HG02885 (cell line): ENCODE measurements at regions not wholly inside any gene's neighbourhood (a gene's known extent, or its start where the extent isn't known, plus 50 kb on each side); places are given as distances from the start of the nearest gene placed in this dataset.

ENCODE experiments used
- ATAC-seq: cut with Tn5 transposase; IDR thresholded peaks from one replicate; pipeline ENCODE4 v1.9.1; 2021; ENCODE audit warnings: mild to moderate bottlenecking; ENCODE audit not compliant: unreplicated experiment, poor library complexity

- ATAC-seq: no peak
These were observed 695.9 kb downstream of the HDGFL1 start for GRCh38 chr6:23265270-23265669.

GRCh38 chr6:23266536-23266935 is 697.2 kb downstream of the HDGFL1 start:
- ATAC-seq: no peak

DNA sequence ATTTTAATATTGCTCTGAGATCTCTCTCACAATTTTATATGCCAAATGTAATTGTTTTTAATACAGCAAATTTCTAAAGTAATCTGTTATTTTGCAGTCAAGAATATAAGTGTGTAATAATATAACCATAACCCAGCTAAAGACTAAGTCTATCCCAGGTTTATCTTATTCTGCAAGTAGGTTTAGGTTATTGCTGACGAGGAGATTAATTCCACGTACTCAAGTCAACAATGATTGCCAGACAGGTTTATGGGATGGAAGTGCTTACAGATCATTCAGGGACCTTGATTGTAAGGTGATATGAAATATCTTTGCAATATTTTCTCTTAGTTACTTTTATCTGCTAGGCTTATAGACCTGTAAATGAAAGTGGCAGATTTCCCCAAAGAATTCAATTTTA is 698.3 kb downstream of the HDGFL1 start:
- no peak for ATAC-seq

- no peak for ATAC-seq
These were observed 699.0 kb downstream of the HDGFL1 start for GRCh38 chr6:23268348-23268747.

- no peak for ATAC-seq
These were observed 700.1 kb downstream of the HDGFL1 start for GRCh38 chr6:23269436-23269835.

DNA sequence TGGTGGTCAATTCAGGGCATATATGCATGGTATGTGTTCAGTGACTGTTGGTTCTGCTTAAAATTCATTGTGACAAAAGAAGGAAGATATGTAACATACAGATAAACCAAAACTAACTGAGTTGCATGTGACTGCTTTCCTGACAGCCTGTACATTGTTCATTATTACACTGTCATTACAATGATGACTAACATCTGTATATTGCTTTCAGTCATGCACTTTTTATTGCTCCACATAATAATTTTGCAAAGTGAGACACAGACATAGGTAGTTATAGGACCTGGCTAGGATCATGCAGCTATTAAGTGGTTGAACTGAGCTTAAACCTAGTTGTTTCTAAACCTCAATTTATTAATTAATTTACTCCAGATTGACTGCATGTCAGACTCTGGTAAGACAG is 703.2 kb downstream of the HDGFL1 start:
- ATAC-seq: no peak

- no peak for ATAC-seq
These were observed 708.3 kb downstream of the HDGFL1 start for GRCh38 chr6:23277521-23278179.

- no peak for ATAC-seq
These were observed 708.8 kb downstream of the HDGFL1 start for GRCh38 chr6:23278180-23278532.

- ATAC-seq: no peak
These were observed 711.1 kb downstream of the HDGFL1 start for GRCh38 chr6:23280437-23280836.

DNA sequence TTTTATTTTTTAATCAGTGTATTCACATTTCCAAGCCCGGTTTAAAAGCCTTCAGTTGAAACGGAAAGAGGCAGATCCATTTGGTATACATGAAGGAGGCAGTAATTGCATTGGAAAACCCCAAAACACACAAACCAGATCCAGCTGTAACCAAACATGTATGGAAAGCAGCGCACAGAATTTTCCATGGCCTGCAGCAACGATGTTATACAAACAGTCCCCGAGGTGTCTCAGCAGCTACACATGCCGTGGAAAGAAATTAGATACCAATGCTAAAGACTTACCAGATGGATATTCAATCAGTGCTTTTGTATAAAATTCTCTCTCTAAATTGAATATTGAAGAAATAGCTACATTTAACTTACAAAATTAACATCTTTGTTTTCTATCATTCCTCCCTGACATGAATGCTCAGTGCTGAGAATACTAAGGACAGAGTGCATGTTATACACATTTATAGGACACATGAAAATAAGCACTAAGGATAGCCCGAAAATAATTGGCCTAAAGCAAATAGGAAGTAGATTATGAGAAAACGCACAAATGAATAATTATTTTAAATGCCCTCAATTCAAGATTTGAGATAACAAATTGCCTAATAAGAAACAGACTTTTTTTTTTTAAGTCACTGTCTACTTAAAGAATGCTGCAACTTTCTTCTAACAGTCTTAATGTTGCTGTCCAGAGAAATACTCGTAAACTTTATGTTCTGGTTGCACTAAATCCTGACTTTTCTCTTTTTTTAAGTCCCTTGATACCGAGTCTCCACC is 713.1 kb downstream of the HDGFL1 start:
- no peak for ATAC-seq

GRCh38 chr6:23293653-23294052 is 724.3 kb downstream of the HDGFL1 start:
- ATAC-seq: no peak

DNA sequence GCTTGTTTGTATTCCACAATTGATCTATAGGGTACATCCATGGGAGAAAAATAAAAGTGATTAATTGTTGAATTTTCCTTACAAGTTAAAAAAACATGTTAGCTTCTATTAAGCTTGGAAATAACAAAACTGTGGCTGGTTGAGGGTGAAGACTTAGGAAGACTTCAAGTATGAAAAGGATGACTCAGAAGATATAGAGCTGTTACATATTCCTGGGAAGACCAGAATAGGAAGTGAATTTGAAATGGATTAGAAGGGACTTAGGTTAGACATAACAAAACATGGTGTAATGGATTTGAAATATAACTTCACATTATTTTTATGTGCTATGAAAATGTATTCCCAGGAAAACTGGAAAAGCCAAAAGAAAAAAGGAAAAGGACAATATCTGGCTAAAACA is 732.2 kb downstream of the HDGFL1 start:
- no peak for ATAC-seq

DNA sequence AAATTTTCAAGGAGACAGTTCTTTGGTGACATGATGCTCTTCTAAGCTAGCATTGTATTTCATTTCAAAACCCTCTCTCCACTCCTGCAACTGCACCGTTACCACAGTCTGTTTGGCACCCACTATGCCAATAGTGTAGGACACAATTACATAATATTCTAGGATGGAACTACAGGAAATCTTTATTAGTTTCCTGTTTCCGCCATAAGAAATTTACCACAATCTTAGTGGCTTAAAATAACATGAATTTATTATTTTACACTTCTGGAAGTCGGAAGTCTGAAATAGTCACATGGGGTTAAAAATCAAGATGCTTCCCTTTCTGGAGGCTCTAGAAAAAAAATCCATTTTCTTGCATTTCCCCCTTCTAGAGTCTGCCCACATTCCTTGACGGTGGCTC is 733.1 kb downstream of the HDGFL1 start:
- ATAC-seq: no peak

DNA sequence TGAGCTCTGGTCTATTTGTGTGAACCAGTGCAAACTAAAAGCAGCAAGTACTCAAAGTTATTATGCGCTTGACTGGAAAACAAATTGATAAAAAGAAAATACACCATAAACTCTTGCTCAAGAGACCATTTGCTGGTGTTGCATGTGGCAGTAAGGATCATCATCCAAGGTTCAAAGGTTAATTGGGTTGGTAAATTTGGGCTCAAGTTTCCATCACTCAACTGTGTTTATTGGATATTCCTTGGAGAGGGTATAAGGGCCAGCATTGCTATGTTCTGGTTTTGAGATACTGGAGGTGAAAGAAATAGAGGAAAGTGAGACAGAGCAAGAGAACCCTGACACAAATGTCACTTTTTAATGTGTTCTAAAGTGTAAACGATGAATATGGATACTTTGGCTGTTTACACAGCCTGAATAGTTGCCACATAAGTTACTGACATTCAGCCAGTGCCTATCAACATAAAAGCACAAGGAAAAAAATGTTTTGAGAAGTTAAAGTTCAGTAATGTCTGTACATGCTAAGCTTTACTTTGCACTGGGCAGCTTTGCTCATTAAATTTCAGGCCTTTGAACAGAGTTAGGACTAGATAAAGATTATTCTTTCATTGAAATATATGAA is 736.1 kb downstream of the HDGFL1 start:
- ATAC-seq: no peak

DNA sequence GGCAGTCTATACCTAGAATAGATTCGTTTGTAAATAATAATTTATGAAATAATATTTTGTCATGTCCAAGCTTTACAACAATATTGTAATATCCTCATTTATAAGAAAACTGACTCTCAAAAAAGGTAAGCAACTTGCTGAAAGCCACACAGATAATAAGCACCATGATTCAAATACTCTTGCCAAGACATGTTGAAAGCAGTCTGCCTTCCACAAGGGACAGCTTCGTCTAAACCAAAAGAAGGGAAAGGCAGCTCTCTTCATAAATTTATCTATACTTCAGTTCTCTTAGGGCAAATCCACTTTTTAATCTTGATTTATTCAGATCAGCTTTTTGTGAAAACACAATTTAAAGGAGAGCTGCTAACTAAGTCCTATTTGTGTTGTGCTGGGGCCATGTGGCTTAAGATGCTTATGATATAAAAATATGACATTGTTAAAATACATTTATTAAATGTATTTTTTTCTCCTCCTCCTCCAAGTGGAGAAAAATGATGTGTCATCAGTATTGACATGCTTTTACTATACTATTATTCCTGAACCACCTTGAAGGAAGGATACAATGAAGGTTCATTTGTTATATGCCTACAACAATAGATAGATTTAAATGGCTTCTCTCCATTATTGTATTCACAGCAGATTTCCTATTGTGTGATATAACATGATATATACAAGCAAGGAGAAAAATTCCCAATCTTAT is 737.0 kb downstream of the HDGFL1 start:
- ATAC-seq: no peak

DNA sequence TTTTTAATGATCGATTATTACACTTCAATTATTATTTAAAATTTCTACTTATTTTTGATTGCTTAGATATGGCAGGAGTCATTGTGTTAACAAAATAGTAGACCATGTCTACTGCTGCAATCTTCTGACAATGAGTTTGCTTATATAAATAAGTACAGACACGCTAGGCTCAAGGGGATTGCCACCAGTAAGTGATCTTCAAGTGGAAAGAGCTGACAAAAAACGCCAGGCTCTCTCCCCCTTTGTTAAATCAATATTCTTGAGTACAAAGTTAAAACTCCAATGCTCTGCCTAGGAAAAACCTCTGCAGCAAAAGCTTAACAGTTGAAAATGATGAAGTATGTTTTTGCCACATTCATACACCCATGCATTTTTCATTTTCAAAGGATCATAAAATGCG is 738.1 kb downstream of the HDGFL1 start:
- no peak for ATAC-seq

DNA sequence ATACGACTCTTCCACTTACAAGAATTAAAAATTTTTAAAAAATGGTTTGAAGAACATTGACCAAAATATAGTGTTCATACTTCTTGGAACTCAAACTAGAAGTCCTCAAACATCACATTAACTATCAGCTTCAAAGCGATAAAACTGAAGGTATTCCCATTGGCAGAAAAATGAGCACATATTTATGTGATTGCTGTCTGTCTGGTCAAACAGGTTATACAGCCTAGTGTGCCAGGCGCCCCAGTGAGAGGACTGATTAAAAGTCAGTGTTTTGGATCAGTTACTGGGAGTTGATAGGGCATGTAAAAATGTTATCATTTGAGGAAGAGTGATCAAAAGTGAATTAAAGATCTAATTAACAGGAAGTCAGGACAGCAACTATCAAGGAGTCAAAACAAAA is 738.8 kb downstream of the HDGFL1 start:
- no peak for ATAC-seq

DNA sequence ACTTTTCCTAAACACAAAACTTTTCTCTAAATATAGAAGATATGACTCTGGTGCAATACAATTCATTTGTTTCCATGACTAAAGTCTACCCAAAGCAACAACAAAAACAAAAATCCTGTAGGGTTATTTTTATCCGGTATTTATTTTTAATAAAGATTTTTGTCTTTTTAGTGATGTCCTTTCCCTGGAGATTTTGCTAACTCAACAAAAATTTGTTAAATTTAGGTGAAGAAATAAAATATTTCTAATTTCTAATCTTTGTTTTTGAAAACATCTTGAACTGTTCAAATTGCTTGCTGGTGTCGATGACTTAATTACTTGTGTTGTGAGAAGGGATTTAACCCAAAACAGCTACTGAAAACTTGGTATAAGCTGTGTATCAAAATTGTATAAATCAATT is 741.8 kb downstream of the HDGFL1 start:
- ATAC-seq: no peak

DNA sequence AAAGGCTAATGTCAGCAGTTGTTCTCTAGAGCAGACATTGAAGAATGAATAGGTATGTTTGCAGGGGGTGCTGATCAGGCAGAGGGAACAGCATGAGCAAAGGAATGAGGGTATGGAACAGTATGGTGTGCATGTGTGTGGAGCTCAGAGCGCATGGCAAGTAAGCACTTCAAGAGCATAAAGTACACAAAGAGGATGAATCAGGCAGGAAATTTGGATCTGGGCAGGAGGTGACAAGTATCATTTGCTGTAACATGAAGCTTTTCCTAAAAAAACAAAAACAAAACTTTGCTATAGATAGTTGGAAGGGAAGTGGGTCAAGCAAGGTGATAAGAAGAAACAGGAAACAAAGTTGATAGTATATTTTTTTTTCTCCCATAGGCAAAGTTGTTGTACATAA is 746.8 kb downstream of the HDGFL1 start:
- no peak for ATAC-seq

- ATAC-seq: no peak
These were observed 747.6 kb downstream of the HDGFL1 start for GRCh38 chr6:23316931-23317330.

- ATAC-seq: no peak
These were observed 750.2 kb downstream of the HDGFL1 start for GRCh38 chr6:23319582-23319981.
